ENCODE measurements at regions not wholly inside any gene's neighbourhood (a gene's known extent, or its start where the extent isn't known, plus 50 kb on each side); places are given as distances from the start of the nearest gene placed in this dataset.

DNA sequence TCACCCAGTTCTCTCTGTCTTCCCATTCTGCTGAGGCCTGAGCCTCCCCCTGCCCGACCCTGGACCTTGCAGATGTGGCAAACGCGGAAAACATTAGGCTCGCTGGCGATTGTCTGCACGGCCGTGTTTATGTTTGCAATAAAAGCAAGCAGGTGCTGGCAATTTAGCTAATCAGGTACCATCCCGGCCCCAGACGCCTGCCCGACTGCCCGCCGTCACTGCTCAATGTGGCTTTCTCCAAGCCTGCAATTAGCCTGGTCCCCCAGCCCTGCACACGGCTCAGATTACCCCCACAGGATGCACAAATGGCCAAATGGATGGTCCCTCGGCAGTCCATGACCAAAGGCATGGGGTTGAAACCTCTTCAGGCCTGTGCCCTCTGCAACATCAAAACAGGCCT is 259.7 kb downstream of the MN1 start:
- Histone ChIP-seq H3K4me3 (no peak overlapping the region), H3K4me1 (ENCODE audit: control insufficient read depth in 5 of 5, insufficient read depth in 5 of 5, low read length in 5 of 5) (peaks cover 0 to 35% (median 2%) of the 10 kb centered on the region in 5 donors), H3K9ac (ENCODE audit: insufficient read depth in 1 of 2, low read length in 2 of 2) (no peak overlapping the region), H3K9me3 (ENCODE audit: control insufficient read depth in 4 of 4, insufficient read depth in 3 of 4, low read length in 3 of 4) (no peaks in the 10 kb centered on the region), H3K36me3 (ENCODE audit: control insufficient read depth in 4 of 4, insufficient read depth in 4 of 4, low read length in 4 of 4) (no peaks in the 10 kb centered on the region), H3K27ac (ENCODE audit: low read depth in 1 of 2, low read length in 1 of 2) (no peak overlapping the region), H3K27me3 (ENCODE audit: control insufficient read depth in 3 of 3, insufficient read depth in 3 of 3, low read length in 2 of 3) (peaks cover 0 to 4% (median 0%) of the 10 kb centered on the region in 3 donors)
- DNase-seq, result no peak
- ATAC-seq (ENCODE audit: insufficient read depth, low FRiP score), result no peak
- 91 to 93% methylated on average over 14 of the region's 14 CpGs for whole genome bisulfite sequencing, 2 donors
- TF ChIP-seq, protein P1, sequence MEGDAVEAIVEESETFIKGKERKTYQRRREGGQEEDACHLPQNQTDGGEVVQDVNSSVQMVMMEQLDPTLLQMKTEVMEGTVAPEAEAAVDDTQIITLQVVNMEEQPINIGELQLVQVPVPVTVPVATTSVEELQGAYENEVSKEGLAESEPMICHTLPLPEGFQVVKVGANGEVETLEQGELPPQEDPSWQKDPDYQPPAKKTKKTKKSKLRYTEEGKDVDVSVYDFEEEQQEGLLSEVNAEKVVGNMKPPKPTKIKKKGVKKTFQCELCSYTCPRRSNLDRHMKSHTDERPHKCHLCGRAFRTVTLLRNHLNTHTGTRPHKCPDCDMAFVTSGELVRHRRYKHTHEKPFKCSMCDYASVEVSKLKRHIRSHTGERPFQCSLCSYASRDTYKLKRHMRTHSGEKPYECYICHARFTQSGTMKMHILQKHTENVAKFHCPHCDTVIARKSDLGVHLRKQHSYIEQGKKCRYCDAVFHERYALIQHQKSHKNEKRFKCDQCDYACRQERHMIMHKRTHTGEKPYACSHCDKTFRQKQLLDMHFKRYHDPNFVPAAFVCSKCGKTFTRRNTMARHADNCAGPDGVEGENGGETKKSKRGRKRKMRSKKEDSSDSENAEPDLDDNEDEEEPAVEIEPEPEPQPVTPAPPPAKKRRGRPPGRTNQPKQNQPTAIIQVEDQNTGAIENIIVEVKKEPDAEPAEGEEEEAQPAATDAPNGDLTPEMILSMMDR (IDR thresholded peaks at IDR 0.05; ENCODE audit: control extremely low read depth, extremely low read depth), result no peak

DNA sequence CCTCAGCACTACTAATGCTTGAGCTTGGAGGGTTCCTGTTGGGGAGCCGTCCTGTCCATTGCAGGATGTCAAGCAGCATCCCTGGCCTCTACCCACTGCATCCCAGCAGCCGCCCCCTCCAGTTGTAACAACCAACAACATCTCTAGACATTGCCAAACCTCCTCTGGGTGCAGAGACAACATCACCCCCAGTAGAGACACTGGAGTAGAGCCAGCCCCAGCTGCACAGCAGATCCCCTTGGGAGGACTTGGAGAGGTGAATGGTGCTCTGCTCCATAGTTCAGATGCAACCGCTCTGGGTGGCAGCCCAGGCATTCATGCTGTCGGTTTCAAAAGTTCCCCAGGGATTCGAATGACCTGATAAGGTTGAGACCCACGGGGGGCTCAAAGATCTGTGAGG is 259.0 kb downstream of the MN1 start:
- H3K9me3 ChIP-seq (ENCODE audit: control insufficient read depth in 4 of 4, insufficient read depth in 3 of 4, low read length in 3 of 4), result no peaks in the 10 kb centered on the region
- no peaks in the 10 kb centered on the region for H3K36me3 ChIP-seq (ENCODE audit: control insufficient read depth in 4 of 4, insufficient read depth in 4 of 4, low read length in 4 of 4)
- no peak overlapping the region for H3K27ac ChIP-seq (ENCODE audit: low read depth in 1 of 2, low read length in 1 of 2)
- ATAC-seq (ENCODE audit: insufficient read depth, low FRiP score) (no peak), DNase-seq (no peak)
- TF ChIP-seq, protein P1 (IDR thresholded peaks at IDR 0.05; ENCODE audit: control extremely low read depth, extremely low read depth), result no peak
- WGBS, 2 donors, result 89 to 93% methylated on average over 6 of the region's 6 CpGs
- H3K9ac ChIP-seq (ENCODE audit: insufficient read depth in 1 of 2, low read length in 2 of 2), result no peak overlapping the region
- H3K4me1 ChIP-seq (ENCODE audit: control insufficient read depth in 5 of 5, insufficient read depth in 5 of 5, low read length in 5 of 5), result peaks cover 0 to 27% (median 2%) of the 10 kb centered on the region in 5 donors
- H3K27me3 ChIP-seq (ENCODE audit: control insufficient read depth in 3 of 3, insufficient read depth in 3 of 3, low read length in 2 of 3), result peaks cover 0 to 4% (median 0%) of the 10 kb centered on the region in 3 donors
- no peak overlapping the region for H3K4me3 ChIP-seq

DNA sequence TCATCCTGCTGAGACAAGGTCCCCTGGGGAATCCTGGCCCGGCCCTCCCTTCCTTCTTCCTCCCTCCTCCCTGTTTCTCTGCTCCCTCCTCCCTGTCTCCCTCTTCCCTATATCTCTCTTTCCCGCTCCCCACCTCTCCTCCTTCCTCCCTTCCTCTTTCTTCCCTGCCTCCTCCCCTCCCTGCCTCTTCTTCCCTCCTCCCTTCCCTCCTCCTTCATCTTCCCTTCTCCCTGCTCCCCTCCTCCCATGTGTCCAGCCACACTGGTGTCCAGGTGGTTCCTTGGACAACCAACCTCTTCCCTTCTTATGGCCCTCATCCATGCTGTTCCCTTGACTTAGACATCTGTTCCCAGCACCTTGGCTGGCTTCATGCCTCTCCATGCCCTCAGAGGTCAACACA is 258.1 kb downstream of the MN1 start:
- TF ChIP-seq, protein P1 (IDR thresholded peaks at IDR 0.05; ENCODE audit: control extremely low read depth, extremely low read depth), result no peak
- WGBS, 2 donors, result 85 to 95% methylated on average over 2 of the region's 2 CpGs
- DNase-seq, result no peak
- Histone ChIP-seq H3K27ac (ENCODE audit: low read depth in 1 of 2, low read length in 1 of 2) (no peak overlapping the region), H3K9ac (ENCODE audit: insufficient read depth in 1 of 2, low read length in 2 of 2) (no peak overlapping the region), H3K36me3 (ENCODE audit: control insufficient read depth in 4 of 4, insufficient read depth in 4 of 4, low read length in 4 of 4) (no peaks in the 10 kb centered on the region), H3K4me1 (ENCODE audit: control insufficient read depth in 5 of 5, insufficient read depth in 5 of 5, low read length in 5 of 5) (peaks cover 0 to 24% (median 0%) of the 10 kb centered on the region in 5 donors), H3K4me3 (no peak overlapping the region), H3K27me3 (ENCODE audit: control insufficient read depth in 3 of 3, insufficient read depth in 3 of 3, low read length in 2 of 3) (peaks cover 0 to 4% (median 0%) of the 10 kb centered on the region in 3 donors), H3K9me3 (ENCODE audit: control insufficient read depth in 4 of 4, insufficient read depth in 3 of 4, low read length in 3 of 4) (no peaks in the 10 kb centered on the region)
- ATAC-seq (ENCODE audit: insufficient read depth, low FRiP score), result no peak

DNA sequence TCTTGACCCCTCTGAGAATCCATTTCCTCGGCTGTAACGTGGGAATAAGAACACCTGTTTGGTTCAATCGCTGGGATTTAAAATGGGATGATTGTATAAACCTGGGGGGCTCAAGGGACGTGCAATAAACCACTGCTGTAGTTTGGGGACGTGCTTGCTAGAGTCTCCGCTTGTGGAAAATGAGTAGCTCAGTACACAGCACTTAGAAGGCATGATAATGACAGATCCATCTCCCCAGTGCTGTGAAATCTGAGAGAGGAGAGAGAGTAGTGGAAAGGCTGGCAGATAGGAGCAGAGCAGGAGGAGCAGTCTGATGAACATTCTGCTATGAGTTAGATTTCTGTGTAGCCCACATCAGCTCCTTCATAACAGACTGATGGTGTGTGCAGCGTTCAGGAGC is 256.5 kb downstream of the MN1 start:
- H3K4me3 ChIP-seq, result no peak overlapping the region
- no peaks in the 10 kb centered on the region for H3K36me3 ChIP-seq (ENCODE audit: control insufficient read depth in 4 of 4, insufficient read depth in 4 of 4, low read length in 4 of 4)
- H3K9ac ChIP-seq (ENCODE audit: insufficient read depth in 1 of 2, low read length in 2 of 2), result no peak overlapping the region
- peaks cover 0 to 2% (median 0%) of the 10 kb centered on the region in 4 donors for H3K9me3 ChIP-seq (ENCODE audit: control insufficient read depth in 4 of 4, insufficient read depth in 3 of 4, low read length in 3 of 4)
- H3K27ac ChIP-seq (ENCODE audit: low read depth in 1 of 2, low read length in 1 of 2), result no peak overlapping the region
- ATAC-seq (ENCODE audit: insufficient read depth, low FRiP score) (no peak), DNase-seq (no peak)
- peaks cover 0 to 17% (median 0%) of the 10 kb centered on the region in 5 donors for H3K4me1 ChIP-seq (ENCODE audit: control insufficient read depth in 5 of 5, insufficient read depth in 5 of 5, low read length in 5 of 5)
- 84 to 87% methylated on average over 7 of the region's 7 CpGs for WGBS, 2 donors
- TF ChIP-seq, protein P1 (IDR thresholded peaks at IDR 0.05; ENCODE audit: control extremely low read depth, extremely low read depth), result no peak
- H3K27me3 ChIP-seq (ENCODE audit: control insufficient read depth in 3 of 3, insufficient read depth in 3 of 3, low read length in 2 of 3), result peaks cover 0 to 4% (median 0%) of the 10 kb centered on the region in 3 donors

Data from lung (tissue), 11 donors.